ENCODE measurements at regions not wholly inside any gene's neighbourhood (a gene's known extent, or its start where the extent isn't known, plus 50 kb on each side); places are given as distances from the start of the nearest gene placed in this dataset.

GRCh38 chr20:51121901-51122412 is 99.0 kb upstream of the KCNG1 start:
- DNase-seq = no peak

GRCh38 chr20:51121272-51121671 is 98.4 kb upstream of the KCNG1 start:
- no peak for DNase-seq

- DNase-seq = no peak
Measured at GRCh38 chr20:51120868-51121267, 98.0 kb upstream of the KCNG1 start.

GRCh38 chr20:51120438-51120837 is 97.5 kb upstream of the KCNG1 start:
- no peak for DNase-seq

- no peak for DNase-seq
Measured at GRCh38 chr20:51119914-51120313, 97.0 kb upstream of the KCNG1 start.

- DNase-seq = no peak
Measured at GRCh38 chr20:51118985-51119527, 96.1 kb upstream of the KCNG1 start.

- DNase-seq = no peak
Measured at GRCh38 chr20:51118216-51118615, 95.3 kb upstream of the KCNG1 start.

GRCh38 chr20:51116765-51117686 is 94.1 kb upstream of the KCNG1 start:
- no peak for DNase-seq

- no peak for DNase-seq
Measured at GRCh38 chr20:51111290-51111689, 88.4 kb upstream of the KCNG1 start.

GRCh38 chr20:51108638-51109363 is 85.9 kb upstream of the KCNG1 start:
- no peak for DNase-seq

GRCh38 chr20:51106011-51106410 is 83.1 kb upstream of the KCNG1 start:
- DNase-seq = no peak

GRCh38 chr20:51104960-51105920 is 82.3 kb upstream of the KCNG1 start:
- no peak for DNase-seq

- DNase-seq = no peak
Measured at GRCh38 chr20:51100617-51101016, 77.7 kb upstream of the KCNG1 start.

- DNase-seq = no peak
Measured at GRCh38 chr20:51098284-51098810, 75.4 kb upstream of the KCNG1 start.

GRCh38 chr20:51097351-51098120 is 74.6 kb upstream of the KCNG1 start:
- DNase-seq = no peak

GRCh38 chr20:51096582-51097267 is 73.8 kb upstream of the KCNG1 start:
- DNase-seq = no peak

GRCh38 chr20:51095633-51096521 is 73.0 kb upstream of the KCNG1 start:
- DNase-seq = no peak

GRCh38 chr20:51094221-51094620 is 71.3 kb upstream of the KCNG1 start:
- no peak for DNase-seq

GRCh38 chr20:51093240-51093763 is 70.4 kb upstream of the KCNG1 start:
- no peak for DNase-seq
